SK-N-SH (cell line): ENCODE measurements at regions not wholly inside any gene's neighbourhood (a gene's known extent, or its start where the extent isn't known, plus 50 kb on each side); places are given as distances from the start of the nearest gene placed in this dataset.

Experiments used
- CTCF ChIA-PET: fragments of 300-600, 350-600 bp; formaldehyde crosslinking; extraction: SDS; loops from one replicate; lab custom pipeline; 2021; lab: Yijun Ruan, JAX
- POLR2A ChIA-PET: fragments of 350-600 bp; sonication (Branson Sonifier 250); formaldehyde crosslinking; extraction: SDS; loops from one replicate; lab custom pipeline; 2020; ENCODE audit warnings: antibody characterized with exemption, inconsistent platforms; lab: Yijun Ruan, JAX
- DNase-seq: peaks from one replicate; pipeline ENCODE4 v3.0.0; 2012
- H2AFZ ChIP-seq: fragments of 200-600 bp; sonication (generic); 2 replicates; pipeline ENCODE4 v1.8.1; 2016; ENCODE audit warnings: antibody characterized with exemption, mild to moderate bottlenecking, low read depth
- H3F3A ChIP-seq: fragments of 200-600 bp; sonication (generic); replicated peaks from 2 replicates; pipeline ENCODE3; 2016; ENCODE audit warnings: antibody characterized with exemption, mild to moderate bottlenecking; ENCODE audit not compliant: insufficient read depth
- H3K27ac ChIP-seq, 2 experiments: fragments of 200-500 bp in 1 of 2; fragments of 200-600 bp in 1 of 2; sonication (Bioruptor generic) in 1 of 2; sonication (generic), shearing (Covaris generic) in 1 of 2; 2 replicates each; pipeline versions ENCODE4 v1.5.1 to v1.6.1; 2014 to 2016; ENCODE audit warnings: low read depth in 2 of 2, inconsistent platforms in 1 of 2, low read length in 1 of 2, mild to moderate bottlenecking in 1 of 2, mixed read lengths in 1 of 2
- H3K27me3 ChIP-seq: fragments of 200-600 bp; sonication (generic), shearing (Covaris generic); 2 replicates; pipeline ENCODE4 v1.6.1; 2016; ENCODE audit warnings: mixed run types; ENCODE audit not compliant: insufficient read depth
- H3K36me3 ChIP-seq, 2 experiments: fragments of 200-500 bp in 1 of 2; fragments of 200-600 bp in 1 of 2; sonication (Bioruptor generic) in 1 of 2; sonication (generic) in 1 of 2; replicated peaks in 1 of 2; 2 replicates each; pipeline versions ENCODE3 to v1.5.1; 2014 to 2016; ENCODE audit warnings: low read length in 1 of 2, mild to moderate bottlenecking in 1 of 2; ENCODE audit not compliant: insufficient read depth in 2 of 2, control insufficient read depth in 1 of 2
- H3K4me1 ChIP-seq, 2 experiments: fragments of 200-500 bp in 1 of 2; fragments of 200-600 bp in 1 of 2; sonication (Bioruptor generic) in 1 of 2; sonication (generic), shearing (Covaris generic) in 1 of 2; 2 replicates each; pipeline versions ENCODE4 v1.5.1 to v1.6.1; 2014 to 2016; ENCODE audit warnings: low read depth in 1 of 2, low read length in 1 of 2, mixed run types in 1 of 2; ENCODE audit not compliant: insufficient read depth in 2 of 2, control insufficient read depth in 1 of 2
- H3K4me2 ChIP-seq: fragments of 200-600 bp; sonication (generic), shearing (Covaris generic); 2 replicates; pipeline ENCODE4 v1.6.1; 2017; ENCODE audit warnings: mixed run types
- H3K4me3 ChIP-seq, 2 experiments: fragments of 200-500 bp in 1 of 2; fragments of 200-600 bp in 1 of 2; sonication (Bioruptor generic) in 1 of 2; sonication (generic), shearing (Covaris generic) in 1 of 2; 2 replicates each; pipeline versions ENCODE4 v1.5.1 to v1.8.1; 2014 to 2016; ENCODE audit warnings: low read depth in 2 of 2, inconsistent platforms in 1 of 2, low read length in 1 of 2, mild to moderate bottlenecking in 1 of 2, mixed read lengths in 1 of 2, moderate library complexity in 1 of 2
- H3K79me2 ChIP-seq: fragments of 200-600 bp; sonication (generic); 2 replicates; pipeline ENCODE4 v1.8.1; 2017; ENCODE audit warnings: mild to moderate bottlenecking; ENCODE audit not compliant: insufficient read depth
- H3K9ac ChIP-seq: fragments of 200-600 bp; sonication (generic); 2 replicates; pipeline ENCODE4 v1.6.1; 2017; ENCODE audit warnings: mixed run types
- H3K9me2 ChIP-seq: fragments of 200-600 bp; sonication (generic); 2 replicates; pipeline ENCODE4 v1.6.1; 2017; ENCODE audit warnings: mixed run types
- H3K9me3 ChIP-seq: fragments of 200-600 bp; sonication (generic); 2 replicates; pipeline ENCODE4 v1.6.1; 2017; ENCODE audit warnings: mixed run types, mild to moderate bottlenecking, moderate library complexity
- H4K20me1 ChIP-seq: fragments of 200-600 bp; sonication (generic); 2 replicates; pipeline ENCODE4 v1.6.1; 2017; ENCODE audit warnings: mild to moderate bottlenecking, mixed run types; ENCODE audit not compliant: insufficient read depth
- CTCF ChIP-seq: fragments of 200-600 bp; sonication (generic); IDR thresholded peaks from 2 replicates; pipeline ENCODE4 v1.6.1; 2017; ENCODE audit warnings: antibody characterized with exemption, mild to moderate bottlenecking, moderate library complexity
- EZH2phosphoT487 ChIP-seq: fragments of 200-600 bp; sonication (generic); IDR thresholded peaks from 2 replicates; pipeline ENCODE4 v1.6.1; 2017; ENCODE audit warnings: low read depth, mixed run types, mild to moderate bottlenecking, antibody characterized with exemption, moderate library complexity, borderline replicate concordance
- FOXJ3 ChIP-seq: sonication (generic); formaldehyde crosslinking; IDR thresholded peaks from 2 replicates; pipeline ENCODE4 v1.5.1; 2020; ENCODE audit warnings: mild to moderate bottlenecking, missing genetic modification reagents
- FOXM1 ChIP-seq: IDR thresholded peaks from 2 replicates; pipeline ENCODE4 v1.4.0; 2012; ENCODE audit warnings: low read depth, mild to moderate bottlenecking
- GABPA ChIP-seq: IDR thresholded peaks from 2 replicates; pipeline ENCODE4 v1.4.0; 2012; ENCODE audit warnings: low read depth, mild to moderate bottlenecking
- SIN3A ChIP-seq: IDR thresholded peaks from 2 replicates; pipeline ENCODE4 v1.6.1; 2012; ENCODE audit warnings: low read depth, mild to moderate bottlenecking, low read length, moderate library complexity, borderline replicate concordance
- USF1 ChIP-seq: IDR thresholded peaks from 2 replicates; pipeline ENCODE4 v1.4.0; 2012; ENCODE audit warnings: low read depth, borderline replicate concordance
- ZBTB33 ChIP-seq: IDR thresholded peaks from 2 replicates; pipeline ENCODE4 v1.4.0; 2012; ENCODE audit warnings: low read depth, borderline replicate concordance
- WGBS: methylation state at CpG from one replicate; pipeline ENCODE4 v1.1.6; 2017; ENCODE audit warnings: low lambda C conversion rate; 5-methylcytosine and 5-hydroxymethylcytosine counted together

DNA sequence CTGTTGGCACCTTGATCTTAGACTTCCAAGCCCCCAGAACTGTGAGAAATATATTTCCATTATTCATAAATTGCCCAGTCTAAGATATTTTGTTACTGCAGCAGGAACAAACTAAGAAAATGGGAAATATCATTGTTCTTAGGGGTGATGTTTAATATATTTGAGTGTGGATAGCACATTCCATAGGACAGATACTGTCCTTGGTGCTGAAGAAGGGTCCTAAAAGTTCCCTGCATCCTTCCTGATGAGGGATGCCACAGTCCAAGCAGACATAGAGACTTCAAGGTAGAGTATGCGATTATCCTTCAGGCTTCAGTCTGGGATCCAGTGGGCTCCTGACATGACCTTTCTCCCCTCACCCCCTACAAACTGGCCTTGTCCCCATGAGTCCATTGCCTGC lies 689.0 kb downstream of the TDRD15 start:
- H3K27ac ChIP-seq = no peak overlapping the region
- H3K36me3 ChIP-seq = no peaks in the 10 kb centered on the region
- no peaks in the 10 kb centered on the region for H3K27me3 ChIP-seq
- H3K79me2 ChIP-seq = no peaks in the 10 kb centered on the region
- no peak overlapping the region for H3K9ac ChIP-seq
- no peak for DNase-seq
- H4K20me1 ChIP-seq = no peaks in the 10 kb centered on the region
- no peaks in the 10 kb centered on the region for H3K9me3 ChIP-seq
- no peaks in the 10 kb centered on the region for H3K9me2 ChIP-seq
- H3K4me3 ChIP-seq = no peak overlapping the region
- ChIA-PET CTCF (interaction anchor here (1.0 kb wide), 1 partner anchor 10 kb away, joined by 3 read pairs; no protein-coding TSS in a partner anchor), POLR2A (no interaction called here)
- H3K4me2 ChIP-seq = no peak overlapping the region
- no peaks in the 10 kb centered on the region; a peak in 1 of 4 replicates for H3K4me1 ChIP-seq
- 62% methylated on average over 1 of the region's 1 CpG for WGBS
- TF ChIP-seq CTCF = no peak
- H3F3A ChIP-seq = no peaks in the 10 kb centered on the region
- H2AFZ ChIP-seq = no peak overlapping the region

GRCh38 chr2:21814588-21815149 lies 690.9 kb downstream of the TDRD15 start:
- no peak for TF ChIP-seq FOXM1
- TF ChIP-seq EZH2phosphoT487 = no peak
- no peak for TF ChIP-seq SIN3A
- TF ChIP-seq GABPA = no peak
- TF ChIP-seq USF1 = no peak
- no peak for TF ChIP-seq ZBTB33
- no peak for TF ChIP-seq FOXJ3 (CRISPR knock-in tag)
- Histone ChIP-seq H3K4me2 (no peak overlapping the region), H3K9me2 (no peaks in the 10 kb centered on the region), H3K36me3 (no peaks in the 10 kb centered on the region), H2AFZ (no peak overlapping the region), H3K4me1 (no peaks in the 10 kb centered on the region), H3F3A (no peaks in the 10 kb centered on the region), H3K9me3 (no peaks in the 10 kb centered on the region), H3K9ac (no peak overlapping the region), H3K27ac (no peak overlapping the region), H3K27me3 (no peaks in the 10 kb centered on the region), H3K79me2 (no peaks in the 10 kb centered on the region), H4K20me1 (no peaks in the 10 kb centered on the region), H3K4me3 (no peak overlapping the region)
- CTCF ChIA-PET = no interaction called here
- POLR2A ChIA-PET = no interaction called here
- no peak for DNase-seq
- 18% methylated on average over 4 of the region's 4 CpGs for WGBS
